HG03196 (cell line): ENCODE measurements at regions not wholly inside any gene's neighbourhood (a gene's known extent, or its start where the extent isn't known, plus 50 kb on each side); places are given as distances from the start of the nearest gene placed in this dataset.
"Not testable (repeated sequence)": the region's sequence is repeated elsewhere in the genome, so short reads cannot be mapped to it uniquely, and the experiment has no call there.

Source experiments
- ATAC-seq: cut with Tn5 transposase; IDR thresholded peaks from one replicate; pipeline ENCODE4 v1.9.1; 2021; ENCODE audit not compliant: unreplicated experiment

- no peak for ATAC-seq
These were observed 325.4 kb upstream of the PHF14 start for GRCh38 chr7:10648289-10648688.

DNA sequence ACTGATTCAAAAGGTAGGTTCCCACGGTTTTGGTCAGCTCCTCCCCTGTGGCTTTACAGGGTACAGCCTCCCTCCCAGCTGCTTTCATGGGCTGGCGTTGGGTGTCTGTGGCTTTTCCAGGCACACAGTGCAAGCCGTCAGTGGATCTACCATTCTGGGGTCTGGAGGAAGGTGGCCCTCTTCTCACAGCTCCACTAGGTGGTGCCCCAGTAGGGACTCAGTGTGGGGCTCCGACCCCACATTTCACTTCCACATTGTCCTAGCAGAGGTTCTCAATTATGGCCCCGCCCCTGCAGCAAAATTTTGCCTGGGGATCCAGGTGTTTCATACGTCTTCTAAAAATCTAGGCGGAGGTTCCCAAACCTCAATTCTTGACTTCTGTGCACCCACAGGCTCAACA lies 324.6 kb upstream of the PHF14 start:
- not testable (repeated sequence) for ATAC-seq

DNA sequence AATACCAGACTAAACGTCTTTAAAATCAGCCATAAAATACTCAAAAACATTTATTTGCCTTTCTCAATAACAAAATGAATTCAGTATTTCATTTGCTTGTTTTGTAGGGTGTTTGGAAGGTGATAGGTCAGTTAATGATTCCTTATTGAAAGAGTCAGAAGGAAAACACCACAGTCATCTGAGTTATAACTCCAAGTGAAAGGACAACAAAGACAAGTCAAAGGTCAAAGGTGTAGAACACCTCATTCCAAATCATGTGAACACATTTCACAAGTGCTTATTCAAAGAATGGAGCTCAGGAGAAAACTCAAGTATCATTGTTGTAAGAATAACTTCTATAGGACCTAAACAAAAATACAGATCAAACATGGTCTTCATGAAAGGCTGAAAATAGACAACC lies 318.6 kb upstream of the PHF14 start:
- ATAC-seq, result no peak

DNA sequence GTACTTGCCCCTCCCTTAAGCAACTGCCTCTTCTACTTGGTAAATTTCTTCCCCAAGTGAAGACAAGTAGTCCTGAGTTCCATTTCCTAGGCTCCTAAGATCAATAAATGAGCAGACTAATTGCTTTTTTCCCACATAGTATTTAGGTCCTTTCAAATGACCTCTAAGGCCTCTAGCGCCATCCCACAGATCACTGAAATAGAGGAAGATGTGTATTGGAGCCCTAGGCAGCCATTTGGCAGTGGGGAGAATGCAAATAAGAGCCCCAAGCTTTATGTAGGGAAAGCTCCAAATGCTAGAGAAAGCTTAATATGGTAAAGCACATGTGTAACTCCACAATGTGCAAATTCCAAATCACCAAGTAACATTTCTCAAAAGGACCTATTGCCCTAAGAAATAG lies 316.5 kb upstream of the PHF14 start:
- no peak for ATAC-seq

- ATAC-seq, result no peak
These were observed 315.8 kb upstream of the PHF14 start for GRCh38 chr7:10657837-10658236.

DNA sequence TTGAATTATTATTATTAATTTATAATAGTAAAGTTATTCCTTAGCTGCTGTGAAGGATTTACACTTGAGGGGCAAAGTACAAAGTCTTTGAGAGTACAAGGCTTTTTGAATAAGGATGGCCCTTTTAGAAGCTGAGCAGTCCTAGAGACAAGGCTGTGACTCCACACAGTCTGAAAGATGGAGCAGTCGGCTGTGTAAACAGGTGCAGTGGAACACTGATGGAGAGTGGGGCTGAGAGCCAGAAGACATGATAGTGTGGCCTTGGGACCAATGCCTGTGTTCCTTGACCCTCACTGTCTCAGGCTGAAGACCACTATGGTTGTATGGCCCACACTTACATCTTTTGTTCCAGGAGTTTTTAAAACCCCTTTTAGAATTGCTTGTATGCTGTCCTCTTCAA lies 311.2 kb upstream of the PHF14 start:
- ATAC-seq, result no peak

DNA sequence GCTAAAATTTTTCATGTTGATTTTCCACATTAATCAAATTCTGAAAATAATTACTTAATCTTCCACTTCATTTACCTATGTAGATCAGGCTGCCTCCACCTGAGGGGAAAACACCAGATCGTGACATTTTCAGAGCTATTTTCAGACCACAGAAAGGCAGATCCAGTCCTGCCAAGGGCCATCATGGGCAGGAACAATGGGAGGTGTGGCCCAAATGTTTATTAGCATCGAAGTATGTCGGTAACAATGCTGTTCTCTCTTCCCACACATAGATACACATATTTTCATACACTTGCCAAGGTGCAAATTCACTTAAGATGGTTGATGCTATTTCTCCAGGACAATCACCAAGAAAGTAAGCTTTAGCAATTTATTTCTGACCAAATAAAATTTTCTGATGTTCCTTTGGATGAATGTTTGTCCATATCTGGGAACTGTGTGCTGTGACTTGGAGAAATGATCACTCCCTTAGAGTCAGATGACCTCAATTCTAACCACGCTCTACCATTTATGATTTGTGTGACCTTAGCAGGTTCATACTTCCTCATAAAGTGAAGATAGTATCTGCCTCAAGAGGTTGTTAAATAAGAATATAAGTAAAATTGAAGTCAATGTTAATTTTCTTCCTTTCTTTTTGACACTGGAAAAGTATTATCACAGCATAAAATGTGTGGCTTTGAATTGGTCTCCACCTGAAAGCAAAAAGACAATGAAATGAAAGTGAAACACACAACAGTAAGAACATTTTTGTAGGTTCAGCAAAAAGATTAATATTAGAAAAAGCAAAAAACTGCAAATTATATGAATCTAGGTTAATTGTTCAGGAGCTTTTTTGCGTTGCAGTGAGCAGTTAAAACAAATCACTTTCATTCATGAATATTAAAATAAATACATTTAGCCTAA lies 310.4 kb upstream of the PHF14 start:
- no peak for ATAC-seq

DNA sequence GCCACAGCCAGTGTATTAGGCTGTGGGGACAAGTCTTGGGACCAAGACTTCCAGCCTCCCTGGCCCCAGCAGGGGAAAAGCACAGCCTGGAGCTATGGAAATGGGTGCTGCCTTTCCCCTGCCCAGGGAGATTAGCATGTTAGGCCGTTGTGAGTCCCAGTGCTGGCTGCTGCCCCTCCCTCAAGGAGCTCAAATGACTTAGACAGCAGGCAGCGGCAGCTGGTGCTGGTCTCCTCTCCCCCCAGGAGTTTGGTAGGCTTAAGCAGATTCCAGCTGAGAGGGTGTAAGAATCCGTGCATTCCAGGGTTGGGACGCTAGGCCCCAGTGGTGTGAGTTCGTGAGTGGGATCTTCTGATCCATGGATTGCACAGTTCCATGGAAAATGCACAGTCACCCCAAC lies 301.5 kb upstream of the PHF14 start:
- no peak for ATAC-seq

- ATAC-seq, result no peak
These were observed 296.5 kb upstream of the PHF14 start for GRCh38 chr7:10677211-10677610.

GRCh38 chr7:10677668-10678232 lies 295.9 kb upstream of the PHF14 start:
- no peak for ATAC-seq

DNA sequence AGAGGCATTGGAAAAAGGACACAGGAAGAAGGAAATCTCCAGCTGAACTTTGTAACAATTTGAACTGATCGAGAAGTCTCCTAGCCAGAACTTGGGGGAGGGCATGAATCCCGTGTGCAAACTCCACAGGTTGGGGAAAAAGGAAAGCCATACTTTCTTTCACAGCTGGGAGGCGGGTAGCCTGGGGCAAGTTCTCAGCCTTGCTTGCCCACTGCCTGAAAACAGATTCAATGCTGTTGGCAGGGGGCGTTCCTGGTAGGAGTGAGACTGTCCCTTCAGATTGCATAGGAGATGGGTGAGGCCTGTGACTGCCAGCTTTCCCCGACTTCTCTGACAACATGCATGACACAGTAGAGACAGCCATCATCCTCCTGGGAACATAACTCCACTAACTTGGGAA lies 289.1 kb upstream of the PHF14 start:
- ATAC-seq, result no peak

DNA sequence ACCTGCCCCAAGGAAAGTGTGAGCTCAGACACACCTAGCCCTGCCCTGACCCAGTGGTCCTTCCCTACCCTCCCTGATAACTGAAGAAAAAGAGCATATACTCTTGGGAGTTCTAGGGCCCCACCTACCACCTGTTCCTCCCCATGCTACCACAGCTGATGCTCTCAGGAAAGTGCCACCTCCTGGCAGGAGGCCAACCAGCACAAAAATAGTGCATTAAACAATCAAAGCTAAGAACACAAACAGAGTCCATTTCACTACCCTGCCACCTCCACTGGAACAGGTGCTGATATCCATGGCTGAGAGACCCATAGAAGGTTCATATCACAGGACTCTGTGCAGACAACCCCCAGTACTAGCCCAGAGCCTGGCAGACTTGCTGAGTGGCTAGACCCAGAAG lies 288.6 kb upstream of the PHF14 start:
- no peak for ATAC-seq

DNA sequence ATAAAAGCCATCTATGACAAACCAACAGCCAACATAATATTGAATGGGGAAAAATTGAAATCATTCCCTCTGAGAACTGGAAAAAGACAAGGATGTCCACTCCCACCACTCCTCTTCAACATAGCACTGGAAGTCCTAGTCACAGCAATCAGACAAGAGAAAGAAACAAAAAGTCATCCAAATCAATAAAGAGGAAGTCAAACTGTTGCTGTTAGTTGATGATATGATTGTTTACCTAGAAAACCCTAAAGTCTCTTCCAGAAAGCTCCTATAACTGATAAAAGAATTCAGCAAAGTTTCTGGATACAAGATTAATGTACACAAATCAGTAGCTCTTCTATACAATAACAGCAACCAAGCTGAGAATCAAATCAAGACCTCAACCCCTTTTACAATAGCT lies 285.1 kb upstream of the PHF14 start:
- no peak for ATAC-seq

DNA sequence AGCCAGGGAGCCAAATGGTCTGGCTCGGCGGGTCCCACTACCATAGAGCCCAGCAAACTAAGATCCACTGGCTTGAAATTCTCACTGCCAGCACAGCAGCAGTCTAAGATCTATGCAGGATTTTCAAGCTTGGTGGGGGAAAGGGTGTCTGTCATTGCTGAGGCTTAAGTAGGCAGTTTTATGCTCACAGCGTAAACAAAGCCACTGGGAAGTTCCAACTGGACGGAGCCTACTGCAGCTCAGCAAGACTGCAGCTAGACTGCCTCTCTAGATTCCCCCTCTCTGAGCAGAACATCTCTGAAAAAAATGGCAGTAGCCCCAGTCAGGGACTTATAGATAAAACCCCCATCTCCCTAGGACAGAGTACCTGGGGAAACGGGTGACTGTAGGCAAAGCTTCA lies 277.6 kb upstream of the PHF14 start:
- ATAC-seq, result no peak

DNA sequence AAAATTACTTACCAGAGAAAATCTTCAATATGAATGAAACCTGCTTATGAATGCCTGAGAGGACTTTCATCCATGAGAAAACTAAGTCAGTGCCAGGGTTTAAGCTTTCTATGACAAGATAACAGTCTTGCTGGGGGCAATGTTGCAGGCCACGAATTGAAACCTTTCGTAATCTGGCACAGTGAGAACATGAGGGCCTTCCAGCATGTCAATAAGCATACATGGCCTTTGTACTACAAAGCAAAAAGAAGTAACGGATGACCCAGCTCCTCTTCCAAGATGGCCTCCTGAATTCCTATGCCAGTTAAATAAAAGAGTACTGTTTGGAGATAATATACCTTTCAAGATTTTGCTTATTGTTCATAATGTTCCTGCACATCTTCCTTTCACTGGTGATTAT lies 270.6 kb upstream of the PHF14 start:
- ATAC-seq, result no peak

GRCh38 chr7:10703981-10704380 lies 269.7 kb upstream of the PHF14 start:
- no peak for ATAC-seq

DNA sequence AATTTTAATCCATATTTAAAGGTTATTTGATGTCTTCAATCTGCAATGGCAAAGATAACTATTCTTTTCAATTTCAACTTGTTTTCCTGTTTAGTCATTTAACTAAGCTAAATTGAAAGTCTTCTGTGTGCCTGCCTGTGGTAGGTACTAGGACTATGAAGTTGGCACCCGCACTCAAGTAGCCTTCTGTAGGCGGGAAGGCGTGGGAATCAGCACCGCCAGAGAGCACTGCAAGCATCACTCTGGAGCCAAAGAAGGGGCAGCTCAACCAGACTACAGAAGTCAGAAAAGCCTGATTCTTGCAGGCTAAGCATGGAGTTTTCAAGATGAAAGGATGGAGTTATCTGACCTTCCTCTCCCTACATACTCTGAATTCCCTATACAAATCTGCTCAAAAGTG lies 269.0 kb upstream of the PHF14 start:
- ATAC-seq, result no peak

- ATAC-seq, result peak; percentile 99
These were observed 266.7 kb upstream of the PHF14 start for GRCh38 chr7:10706875-10707493.

DNA sequence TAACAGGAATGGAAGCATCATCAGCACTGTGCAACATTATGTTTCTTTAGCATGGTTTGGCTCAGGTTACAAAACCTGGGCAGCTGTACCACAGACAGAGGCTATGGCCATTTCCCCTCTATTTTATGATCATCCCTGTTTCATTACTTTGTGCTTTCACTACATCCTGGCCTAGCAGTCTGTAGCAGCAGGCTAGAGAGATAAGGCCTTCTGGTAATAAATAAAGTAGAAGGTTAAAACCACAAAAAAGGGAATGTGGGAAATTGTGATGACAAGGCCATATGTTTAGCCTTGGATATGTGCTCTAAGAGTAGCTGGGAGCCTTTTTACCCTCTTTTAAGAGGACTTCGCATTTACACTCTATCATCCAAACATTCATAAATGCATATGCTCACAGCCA lies 266.2 kb upstream of the PHF14 start:
- ATAC-seq, result peak; percentile 36

GRCh38 chr7:10708447-10708846 lies 265.2 kb upstream of the PHF14 start:
- no peak for ATAC-seq

GRCh38 chr7:10718768-10719167 lies 254.9 kb upstream of the PHF14 start:
- no peak for ATAC-seq

GRCh38 chr7:10720042-10720441 lies 253.6 kb upstream of the PHF14 start:
- ATAC-seq, result no peak
